Neural progenitor cell (in vitro differentiated cells): ENCODE measurements at regions not wholly inside any gene's neighbourhood (a gene's known extent, or its start where the extent isn't known, plus 50 kb on each side); places are given as distances from the start of the nearest gene placed in this dataset.

Experiments used
- EZH2 ChIP-seq: fragments of 200-600 bp; sonication (generic); IDR thresholded peaks from 2 replicates; pipeline ENCODE4 v1.6.1; 2017; ENCODE audit warnings: antibody characterized with exemption, mild to moderate bottlenecking, moderate library complexity
- TF ChIP-seq, protein P1 (sequence below): fragments of 200-600 bp; sonication (generic); IDR thresholded peaks from 2 replicates; pipeline ENCODE4 v1.5.1; 2017; ENCODE audit warnings: antibody characterized with exemption, mild to moderate bottlenecking

DNA sequence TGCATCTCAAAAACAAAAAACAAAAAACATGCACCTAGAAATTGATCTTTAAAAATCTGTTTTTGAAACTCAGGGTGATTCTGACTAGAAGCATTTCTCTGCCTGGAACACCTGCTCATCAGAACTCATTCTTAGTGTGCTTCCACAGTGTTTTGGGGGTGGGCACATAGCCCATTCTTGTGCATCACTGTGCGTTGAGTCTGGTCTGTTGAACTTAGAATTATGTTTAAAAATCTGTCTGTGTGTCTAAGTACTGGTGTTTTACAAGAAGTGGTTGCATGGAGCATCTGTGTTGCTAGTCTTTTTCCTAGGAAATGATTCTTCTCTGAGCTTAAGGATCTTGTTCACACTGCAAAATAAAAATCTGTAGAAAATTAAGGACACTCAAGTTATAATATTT lies 264.5 kb downstream of the SOX4 start:
- TF ChIP-seq, protein P1, sequence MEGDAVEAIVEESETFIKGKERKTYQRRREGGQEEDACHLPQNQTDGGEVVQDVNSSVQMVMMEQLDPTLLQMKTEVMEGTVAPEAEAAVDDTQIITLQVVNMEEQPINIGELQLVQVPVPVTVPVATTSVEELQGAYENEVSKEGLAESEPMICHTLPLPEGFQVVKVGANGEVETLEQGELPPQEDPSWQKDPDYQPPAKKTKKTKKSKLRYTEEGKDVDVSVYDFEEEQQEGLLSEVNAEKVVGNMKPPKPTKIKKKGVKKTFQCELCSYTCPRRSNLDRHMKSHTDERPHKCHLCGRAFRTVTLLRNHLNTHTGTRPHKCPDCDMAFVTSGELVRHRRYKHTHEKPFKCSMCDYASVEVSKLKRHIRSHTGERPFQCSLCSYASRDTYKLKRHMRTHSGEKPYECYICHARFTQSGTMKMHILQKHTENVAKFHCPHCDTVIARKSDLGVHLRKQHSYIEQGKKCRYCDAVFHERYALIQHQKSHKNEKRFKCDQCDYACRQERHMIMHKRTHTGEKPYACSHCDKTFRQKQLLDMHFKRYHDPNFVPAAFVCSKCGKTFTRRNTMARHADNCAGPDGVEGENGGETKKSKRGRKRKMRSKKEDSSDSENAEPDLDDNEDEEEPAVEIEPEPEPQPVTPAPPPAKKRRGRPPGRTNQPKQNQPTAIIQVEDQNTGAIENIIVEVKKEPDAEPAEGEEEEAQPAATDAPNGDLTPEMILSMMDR: no peak
- no peak for TF ChIP-seq EZH2
